HEK293 (cell line): ENCODE measurements at regions not wholly inside any gene's neighbourhood (a gene's known extent, or its start where the extent isn't known, plus 50 kb on each side); places are given as distances from the start of the nearest gene placed in this dataset.

ENCODE experiments used
- CTCF ChIA-PET: fragments of 350-600 bp; formaldehyde crosslinking; extraction: SDS; loops from one replicate; lab custom pipeline; 2021; ENCODE audit warnings: antibody characterized with exemption; lab: Yijun Ruan, JAX
- POLR2A ChIA-PET: fragments of 300-600 bp; formaldehyde crosslinking; extraction: SDS; loops from one replicate; lab custom pipeline; 2020; ENCODE audit warnings: antibody characterized with exemption, inconsistent platforms; lab: Yijun Ruan, JAX
- H3K27ac ChIP-seq: fragments of 200-500 bp; sonication (Bioruptor generic); 2 replicates; pipeline ENCODE4 v1.5.1; 2014; ENCODE audit warnings: low read depth, low read length, control low read depth, inconsistent platforms; ENCODE audit errors: extremely low read depth
- H3K36me3 ChIP-seq, 2 experiments: fragments of 200-500 bp in 1 of 2; sonication (Bioruptor generic) in 1 of 2; 1 replicate in 1 of 2; 2 replicates in 1 of 2; pipeline ENCODE4 v1.5.1; 2014 to 2017; ENCODE audit warnings: inconsistent platforms in 2 of 2, low read length in 2 of 2; ENCODE audit not compliant: control insufficient read depth in 2 of 2, insufficient read depth in 1 of 2
- H3K4me1 ChIP-seq: fragments of 200-500 bp; sonication (Bioruptor generic); 2 replicates; pipeline ENCODE4 v1.5.1; 2014; ENCODE audit warnings: mild to moderate bottlenecking, low read length, inconsistent platforms; ENCODE audit not compliant: control insufficient read depth, insufficient read depth
- H3K4me3 ChIP-seq: 2 replicates; pipeline ENCODE4 v1.5.1; 2011; ENCODE audit warnings: low read depth, mild to moderate bottlenecking, control low read depth, low read length, moderate library complexity
- H3K9me3 ChIP-seq: fragments of 200-500 bp; sonication (Bioruptor generic); 2 replicates; pipeline ENCODE4 v1.5.1; 2014; ENCODE audit warnings: low read depth, low read length, inconsistent platforms; ENCODE audit not compliant: control insufficient read depth, insufficient read depth
- BCL6B ChIP-seq: fragments of 450-650 bp; formaldehyde crosslinking; IDR thresholded peaks from 2 replicates; pipeline ENCODE4 v1.5.1; 2017; ENCODE audit warnings: missing biosample characterization, missing genetic modification characterization
- GLI4 ChIP-seq: fragments of 450-650 bp; formaldehyde crosslinking; IDR thresholded peaks from 2 replicates; pipeline ENCODE4 v1.5.1; 2016; ENCODE audit warnings: missing biosample characterization, missing genetic modification characterization
- GLIS1 ChIP-seq: fragments of 450-650 bp; formaldehyde crosslinking; IDR thresholded peaks from 2 replicates; pipeline ENCODE4 v1.5.1; 2016; ENCODE audit warnings: missing biosample characterization, missing genetic modification characterization
- PATZ1 ChIP-seq: fragments of 450-650 bp; formaldehyde crosslinking; IDR thresholded peaks from 2 replicates; pipeline ENCODE4 v1.5.1; 2016; ENCODE audit warnings: missing biosample characterization, missing genetic modification characterization
- SP7 ChIP-seq: fragments of 450-650 bp; formaldehyde crosslinking; IDR thresholded peaks from 2 replicates; pipeline ENCODE4 v1.5.1; 2016; ENCODE audit warnings: missing biosample characterization, missing genetic modification characterization
- ZBTB1 ChIP-seq: fragments of 450-650 bp; formaldehyde crosslinking; IDR thresholded peaks from 2 replicates; pipeline ENCODE4 v1.5.1; 2016; ENCODE audit warnings: missing biosample characterization, missing genetic modification characterization
- ZBTB17 ChIP-seq: fragments of 450-650 bp; formaldehyde crosslinking; IDR thresholded peaks from 2 replicates; pipeline ENCODE4 v1.5.1; 2016; ENCODE audit warnings: missing biosample characterization, missing genetic modification characterization
- ZFP37 ChIP-seq: fragments of 450-650 bp; formaldehyde crosslinking; IDR thresholded peaks from 2 replicates; pipeline ENCODE4 v1.5.1; 2016; ENCODE audit warnings: missing biosample characterization, missing genetic modification characterization
- ZNF138 ChIP-seq: fragments of 450-650 bp; formaldehyde crosslinking; IDR thresholded peaks from 2 replicates; pipeline ENCODE4 v1.5.1; 2016; ENCODE audit warnings: missing biosample characterization, missing genetic modification characterization, borderline replicate concordance
- ZNF148 ChIP-seq: fragments of 450-650 bp; formaldehyde crosslinking; IDR thresholded peaks from 2 replicates; pipeline ENCODE4 v1.5.0; 2017; ENCODE audit warnings: missing biosample characterization, missing genetic modification characterization, borderline replicate concordance
- ZNF169 ChIP-seq: fragments of 450-650 bp; formaldehyde crosslinking; IDR thresholded peaks from 2 replicates; pipeline ENCODE4 v1.5.1; 2016; ENCODE audit warnings: missing biosample characterization, missing genetic modification characterization
- ZNF239 ChIP-seq: fragments of 450-650 bp; formaldehyde crosslinking; IDR thresholded peaks from 2 replicates; pipeline ENCODE4 v1.5.1; 2016; ENCODE audit warnings: missing biosample characterization, missing genetic modification characterization
- ZNF248 ChIP-seq: fragments of 450-650 bp; formaldehyde crosslinking; IDR thresholded peaks from 2 replicates; pipeline ENCODE4 v1.5.1; 2017; ENCODE audit warnings: missing biosample characterization, missing genetic modification characterization
- ZNF274 ChIP-seq, 2 experiments: fragments of 200-500 bp in 1 of 2; fragments of 450-650 bp in 1 of 2; sonication (Bioruptor generic) in 1 of 2; formaldehyde crosslinking in 1 of 2; IDR thresholded peaks; 2 replicates each; pipeline versions ENCODE4 v1.5.1 to v1.6.1; 2014 to 2016; ENCODE audit warnings: borderline replicate concordance in 1 of 2, inconsistent platforms in 1 of 2, low read length in 1 of 2, missing biosample characterization in 1 of 2, missing genetic modification characterization in 1 of 2
- ZNF324 ChIP-seq: fragments of 450-650 bp; formaldehyde crosslinking; IDR thresholded peaks from 2 replicates; pipeline ENCODE4 v1.5.1; 2016; ENCODE audit warnings: missing biosample characterization, missing genetic modification characterization
- ZNF473 ChIP-seq: fragments of 450-650 bp; formaldehyde crosslinking; IDR thresholded peaks from 2 replicates; pipeline ENCODE4 v1.5.1; 2017; ENCODE audit warnings: missing biosample characterization, missing genetic modification characterization
- ZNF488 ChIP-seq: fragments of 450-650 bp; formaldehyde crosslinking; IDR thresholded peaks from 2 replicates; pipeline ENCODE4 v1.5.1; 2016; ENCODE audit warnings: missing biosample characterization, missing genetic modification characterization
- ZNF529 ChIP-seq: fragments of 450-650 bp; formaldehyde crosslinking; IDR thresholded peaks from 2 replicates; pipeline ENCODE4 v1.5.1; 2017; ENCODE audit warnings: missing genetic modification characterization, missing biosample characterization; ENCODE audit not compliant: insufficient replicate concordance
- ZNF530 ChIP-seq: fragments of 450-650 bp; formaldehyde crosslinking; IDR thresholded peaks from 2 replicates; pipeline ENCODE4 v1.5.1; 2016; ENCODE audit warnings: low read depth, missing biosample characterization, missing genetic modification characterization
- ZNF610 ChIP-seq: fragments of 450-650 bp; formaldehyde crosslinking; IDR thresholded peaks from 2 replicates; pipeline ENCODE4 v1.5.1; 2016; ENCODE audit warnings: missing biosample characterization, missing genetic modification characterization, borderline replicate concordance
- ZNF624 ChIP-seq: fragments of 450-650 bp; formaldehyde crosslinking; IDR thresholded peaks from 2 replicates; pipeline ENCODE4 v1.5.1; 2017; ENCODE audit warnings: missing biosample characterization, missing genetic modification characterization
- ZNF629 ChIP-seq: fragments of 450-650 bp; formaldehyde crosslinking; IDR thresholded peaks from 2 replicates; pipeline ENCODE4 v1.5.1; 2017; ENCODE audit warnings: missing biosample characterization, missing genetic modification characterization
- ZNF747 ChIP-seq: fragments of 450-650 bp; formaldehyde crosslinking; IDR thresholded peaks from 2 replicates; pipeline ENCODE4 v1.5.1; 2016; ENCODE audit warnings: missing biosample characterization, missing genetic modification characterization
- ZNF785 ChIP-seq: fragments of 450-650 bp; formaldehyde crosslinking; IDR thresholded peaks from 2 replicates; pipeline ENCODE4 v1.5.1; 2016; ENCODE audit warnings: missing biosample characterization, missing genetic modification characterization
- ZNF791 ChIP-seq: fragments of 450-650 bp; formaldehyde crosslinking; IDR thresholded peaks from 2 replicates; pipeline ENCODE4 v1.5.1; 2016; ENCODE audit warnings: missing biosample characterization, missing genetic modification characterization
- ZNF792 ChIP-seq: fragments of 450-650 bp; formaldehyde crosslinking; IDR thresholded peaks from 2 replicates; pipeline ENCODE4 v1.5.1; 2016; ENCODE audit warnings: missing biosample characterization, missing genetic modification characterization

- no peak for TF ChIP-seq ZNF610 (tag by site-specific recombination)
- no peak for TF ChIP-seq ZNF747 (tag by site-specific recombination)
- TF ChIP-seq BCL6B (tag by site-specific recombination) = no peak
- TF ChIP-seq ZNF248 = no peak
- no peak for TF ChIP-seq ZNF148 (tag by site-specific recombination)
- TF ChIP-seq GLIS1 (tag by site-specific recombination) = no peak
- no peak for TF ChIP-seq ZNF324 (tag by site-specific recombination)
- no peak for TF ChIP-seq ZNF785 (tag by site-specific recombination)
- TF ChIP-seq ZNF473 = no peak
- TF ChIP-seq, all 188 proteins: peak for 0
Observed at GRCh38 chr1:106296431-106296830, 760.0 kb upstream of the PRMT6 start (continued).

GRCh38 chr1:106304106-106304505 lies 752.4 kb upstream of the PRMT6 start:
- Histone ChIP-seq H3K4me1 (no peaks in the 10 kb centered on the region), H3K9me3 (no peaks in the 10 kb centered on the region), H3K4me3 (no peak overlapping the region), H3K36me3 (no peaks in the 10 kb centered on the region), H3K27ac (no peak overlapping the region)
- ChIA-PET CTCF (no interaction called here), POLR2A (no interaction called here)
- TF ChIP-seq SP7 (tag by site-specific recombination) = no peak
- no peak for TF ChIP-seq ZNF791
- no peak for TF ChIP-seq ZNF138 (tag by site-specific recombination)
- TF ChIP-seq ZBTB17 (tag by site-specific recombination) = no peak
- TF ChIP-seq ZNF529 = no peak
- TF ChIP-seq ZNF488 = no peak
- no peak for TF ChIP-seq ZNF792 (tag by site-specific recombination)
- TF ChIP-seq ZNF239 (tag by site-specific recombination) = no peak
- no peak for TF ChIP-seq ZNF274 (IDR thresholded peaks at IDR 0.05; ENCODE audit: low read length)
- no peak for TF ChIP-seq ZNF274 (tag by site-specific recombination; IDR thresholded peaks at IDR 0.05; ENCODE audit: borderline replicate concordance)
- no peak for TF ChIP-seq ZNF624 (tag by site-specific recombination)
- TF ChIP-seq ZNF530 (tag by site-specific recombination) = no peak
- TF ChIP-seq ZBTB1 (tag by site-specific recombination) = no peak
- no peak for TF ChIP-seq GLIS1 (tag by site-specific recombination)
- no peak for TF ChIP-seq ZFP37 (tag by site-specific recombination)
- no peak for TF ChIP-seq PATZ1 (tag by site-specific recombination)
- TF ChIP-seq ZNF169 (tag by site-specific recombination) = no peak
- no peak for TF ChIP-seq ZNF629
- TF ChIP-seq GLI4 (tag by site-specific recombination) = no peak
